Stimulated activated CD4-positive, alpha-beta T cell treated with anti-CD3 and anti-CD28 coated beads, Interleukin-12 subunit alpha, Interleukin-12 subunit beta, amount 100 ng/mL, for 4 hours (primary cell): ENCODE measurements at regions not wholly inside any gene's neighbourhood (a gene's known extent, or its start where the extent isn't known, plus 50 kb on each side); places are given as distances from the start of the nearest gene placed in this dataset.

Source experiments
- DNase-seq: peaks from one replicate; pipeline ENCODE4 v3.0.0-alpha.2; 2020

DNA sequence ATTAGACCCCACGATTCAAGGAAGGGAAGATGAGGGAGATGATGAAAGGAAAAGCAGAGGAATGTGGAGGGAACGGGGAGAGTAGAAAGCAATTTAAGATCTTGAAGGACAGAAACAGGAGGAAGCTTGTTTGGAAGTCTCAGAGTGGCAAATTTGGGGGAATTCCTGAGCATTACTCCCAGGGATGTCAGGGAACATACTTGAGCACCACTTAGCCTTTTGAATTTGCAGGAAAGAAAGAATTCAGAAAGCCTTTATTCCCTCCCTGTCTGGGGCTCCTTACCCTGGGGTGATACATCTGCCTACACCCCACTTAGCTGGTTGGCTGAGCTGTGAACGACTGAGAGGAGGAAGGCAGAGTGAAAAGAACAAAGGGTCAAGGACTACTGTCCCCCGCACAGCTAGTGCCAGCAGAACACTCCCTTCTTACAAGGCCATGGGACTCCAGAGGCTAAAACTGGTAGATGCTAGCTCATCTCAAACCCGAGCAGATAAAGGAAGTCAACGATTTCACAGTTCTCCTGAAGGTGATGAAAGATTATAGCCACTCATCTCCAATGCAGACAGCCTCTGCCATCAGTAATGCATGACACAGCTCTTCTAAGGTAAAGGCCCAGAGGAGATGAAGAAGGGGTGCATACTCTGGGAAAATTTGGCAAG is 84.0 kb upstream of the AKIP1 start:
- no peak for DNase-seq

DNA sequence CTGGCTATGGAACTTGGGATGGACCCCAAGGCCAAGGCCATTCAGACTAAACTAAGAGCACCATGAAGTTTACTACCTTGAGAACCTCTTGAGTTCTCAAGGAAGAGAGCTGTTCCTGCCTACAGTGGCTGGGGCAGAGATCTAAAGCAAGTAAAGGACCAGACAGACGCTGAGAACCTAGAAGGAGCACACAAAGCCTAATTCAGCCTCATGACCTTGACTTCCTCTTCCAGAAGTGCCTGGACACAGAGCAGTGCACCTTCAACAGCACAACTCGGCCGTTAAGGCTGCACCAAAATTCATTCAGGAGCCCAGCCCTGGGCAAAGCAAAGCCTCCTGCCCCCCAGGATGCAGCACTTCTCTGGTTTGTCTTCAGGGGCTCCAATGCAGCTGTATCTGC is 82.9 kb upstream of the AKIP1 start:
- no peak for DNase-seq

DNA sequence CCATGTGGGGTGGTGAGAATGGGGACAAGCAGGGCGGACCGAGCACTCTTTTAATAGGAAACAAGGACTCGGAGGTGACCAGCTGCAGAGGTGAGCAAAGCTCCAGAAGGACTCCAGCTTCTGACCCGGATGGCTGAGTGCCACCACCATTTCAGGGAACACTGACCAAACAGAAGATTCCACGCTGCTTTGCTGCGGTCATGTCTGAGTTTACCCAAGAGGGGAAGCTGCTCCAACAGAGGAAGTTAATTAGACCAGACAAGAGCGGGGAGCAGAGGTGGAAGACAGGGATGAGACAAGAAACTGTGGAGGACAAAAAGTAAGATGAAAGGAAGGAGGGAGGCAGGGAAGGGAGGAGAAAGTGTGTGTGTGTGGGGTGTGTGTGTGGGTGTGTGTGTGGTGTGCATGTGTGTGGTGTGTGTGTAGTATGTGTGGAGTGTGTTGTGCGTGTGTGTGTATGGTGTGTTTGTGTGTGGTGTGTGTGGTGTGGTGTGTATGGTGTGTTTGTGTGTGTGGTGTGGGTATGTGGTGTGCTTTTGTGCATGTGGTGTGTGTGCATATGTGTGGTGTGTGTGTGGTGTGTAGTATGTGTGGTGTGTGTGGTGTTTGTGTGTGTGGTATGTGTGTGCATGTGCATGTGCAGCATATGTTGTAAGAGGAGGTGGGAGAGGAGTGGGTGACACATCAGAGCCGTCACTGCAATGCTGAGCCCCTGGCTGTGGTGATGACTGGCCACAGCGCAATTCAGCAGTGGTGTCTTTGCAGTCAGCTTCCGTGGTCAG is 82.2 kb upstream of the AKIP1 start:
- DNase-seq = no peak

DNA sequence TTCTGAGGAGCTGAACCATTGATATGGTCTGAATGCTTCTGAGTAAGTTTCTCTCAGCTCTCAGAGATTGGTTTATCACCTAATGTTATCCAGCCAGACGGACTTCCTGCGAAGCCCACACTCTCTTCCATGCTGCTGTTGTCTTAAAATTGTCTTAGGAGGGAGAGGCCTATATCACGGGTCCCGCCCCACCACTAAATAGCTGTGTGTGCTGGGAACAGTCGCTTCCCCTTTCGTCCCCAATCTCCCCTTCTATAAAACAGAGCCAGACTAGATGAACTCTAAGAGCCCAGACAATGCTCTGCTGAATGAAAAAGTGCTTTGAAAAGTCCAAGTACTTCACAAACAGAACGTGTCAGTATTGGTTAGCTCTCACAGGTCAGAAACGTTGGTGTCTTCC is 81.4 kb upstream of the AKIP1 start:
- DNase-seq = no peak

DNA sequence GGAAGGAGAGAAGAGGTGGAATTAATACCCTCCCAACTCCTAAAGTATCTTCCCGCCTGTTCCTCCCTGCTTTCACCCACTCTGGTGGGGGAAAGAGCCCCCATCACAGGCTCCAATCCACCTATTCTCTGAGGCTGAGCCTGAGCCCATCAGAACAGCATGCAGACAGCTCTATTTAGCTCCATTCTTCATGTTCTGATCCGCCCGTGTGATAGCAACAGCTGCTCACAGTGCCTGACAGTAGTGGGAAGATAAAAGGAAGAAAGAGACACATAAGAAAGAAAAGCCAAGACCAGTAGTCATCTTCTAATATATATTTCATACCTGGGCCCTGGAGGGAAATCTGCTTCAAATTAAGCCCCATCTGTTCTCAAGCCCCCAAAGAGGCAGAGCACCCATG is 80.3 kb upstream of the AKIP1 start:
- no peak for DNase-seq

DNA sequence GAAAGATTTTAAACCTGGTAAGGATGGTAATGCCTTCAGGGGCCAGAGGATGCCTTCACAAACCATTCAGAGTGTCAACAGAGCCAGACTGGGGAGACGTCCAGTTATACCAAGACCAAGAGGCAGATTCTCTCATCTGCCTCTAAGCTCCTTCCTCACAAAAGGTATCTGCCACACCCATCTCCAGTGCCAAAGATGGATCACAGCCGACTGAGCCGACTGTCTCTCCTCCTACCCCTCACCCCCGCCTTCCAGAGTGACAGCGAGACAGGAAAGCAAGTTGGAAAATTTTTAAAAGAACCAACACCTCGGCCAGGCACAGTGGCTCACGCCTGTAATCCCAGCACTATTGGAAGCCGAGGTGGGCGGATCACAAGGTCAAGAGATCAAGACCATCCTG is 79.1 kb upstream of the AKIP1 start:
- no peak for DNase-seq

DNA sequence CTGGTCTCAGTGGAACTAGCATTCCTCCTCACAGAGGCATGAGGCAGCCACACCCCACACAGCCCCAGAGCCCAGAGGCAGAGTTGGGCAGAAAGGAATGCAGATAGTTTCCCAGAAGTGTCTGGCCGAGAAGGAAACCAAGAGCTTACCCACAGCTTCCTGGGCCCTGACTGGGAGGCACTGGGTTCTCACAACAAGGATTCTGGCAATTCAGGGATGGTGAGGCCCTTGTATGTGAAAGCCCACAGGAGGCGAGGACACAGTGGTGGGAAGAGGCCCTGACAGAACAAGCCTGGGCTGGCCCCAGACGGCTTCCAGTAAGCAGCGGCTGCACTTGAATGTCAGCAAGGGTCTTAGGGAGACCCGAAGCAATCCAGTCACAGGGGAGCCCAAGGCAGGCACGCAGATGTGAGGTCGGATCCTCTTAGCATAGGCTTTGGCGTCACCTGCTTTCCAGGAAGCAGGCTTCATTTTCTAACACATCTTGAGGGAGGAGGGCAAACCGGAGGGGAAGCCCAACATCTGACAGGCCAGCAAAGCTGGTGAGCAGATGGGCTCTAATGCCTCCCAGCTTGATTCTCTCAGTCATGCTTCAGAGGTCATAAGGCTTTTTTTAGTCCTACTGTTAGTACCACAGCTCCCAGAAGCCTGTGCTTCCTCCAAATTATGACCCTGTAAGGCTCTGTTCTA is 78.3 kb upstream of the AKIP1 start:
- DNase-seq = no peak

DNA sequence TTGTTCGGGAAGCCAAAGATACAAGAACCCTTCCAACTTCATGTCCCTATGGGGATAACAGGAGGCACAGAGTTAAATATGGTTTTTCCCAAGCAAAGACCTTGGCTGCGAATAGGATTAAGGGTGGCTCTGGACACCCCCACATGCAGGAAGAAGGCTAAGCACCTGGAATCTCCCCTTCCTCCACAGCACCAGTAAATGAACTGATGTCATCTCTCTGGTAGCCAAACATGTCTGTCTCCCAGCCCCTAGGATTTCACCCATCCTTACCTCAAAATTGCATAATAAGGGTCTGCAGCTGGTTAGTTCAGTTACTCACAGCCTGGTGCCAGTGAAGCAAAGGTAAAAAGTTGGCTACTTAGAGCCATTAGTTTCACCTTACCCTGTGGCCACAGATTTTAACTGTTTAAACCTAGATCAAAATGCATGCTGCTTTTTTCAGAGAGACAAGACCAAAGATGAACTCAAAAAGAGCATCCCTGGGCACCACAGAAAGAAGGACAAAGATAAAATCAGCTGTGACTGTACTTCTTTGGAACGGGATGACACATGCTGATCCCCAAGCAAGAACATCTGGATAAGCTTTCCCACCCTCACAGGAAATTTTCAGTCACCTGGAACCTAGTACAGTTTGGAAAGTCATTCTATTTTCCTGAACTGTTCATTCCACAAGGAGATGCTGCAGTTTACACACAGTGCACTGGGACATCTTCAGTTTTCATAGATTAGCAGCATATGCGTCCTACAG is 77.2 kb upstream of the AKIP1 start:
- DNase-seq = no peak

DNA sequence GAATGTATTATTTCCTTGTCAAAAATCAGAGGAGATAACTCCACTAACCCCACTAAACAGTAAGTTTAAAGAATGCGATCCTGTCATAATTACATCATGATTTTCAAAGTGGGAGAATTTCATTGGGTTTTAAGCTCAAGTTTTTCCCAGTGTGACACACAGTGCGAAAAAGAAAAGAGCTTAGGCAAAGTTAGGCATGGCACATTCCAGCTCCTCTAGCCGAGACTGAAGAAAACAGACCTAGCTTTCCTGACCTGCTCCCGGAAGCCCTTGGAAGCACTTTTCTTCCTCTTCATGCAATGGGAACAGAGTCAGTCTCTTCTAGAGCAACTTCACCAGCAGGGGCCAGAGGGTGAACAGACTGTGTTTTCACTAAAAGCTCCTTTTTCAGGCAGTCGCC is 76.6 kb upstream of the AKIP1 start:
- no peak for DNase-seq

DNA sequence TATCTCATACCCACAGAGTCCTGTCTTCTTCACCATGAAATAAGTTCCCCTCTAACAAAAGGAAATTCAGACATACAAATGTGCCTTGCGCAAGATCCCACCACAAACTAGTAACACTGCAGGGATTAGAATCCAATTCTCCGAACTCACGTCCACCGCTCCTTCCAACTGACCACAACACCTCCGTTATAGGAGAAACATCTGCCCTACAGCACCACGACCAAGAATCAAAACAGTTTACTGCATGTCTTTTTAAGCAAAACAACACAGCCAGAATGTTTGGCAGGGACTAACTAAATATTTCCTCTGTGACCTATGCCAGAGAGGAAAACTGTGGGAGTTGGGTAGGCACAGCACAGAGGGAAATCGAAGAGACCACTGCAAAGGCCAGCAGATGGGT is 72.7 kb upstream of the AKIP1 start:
- no peak for DNase-seq

DNA sequence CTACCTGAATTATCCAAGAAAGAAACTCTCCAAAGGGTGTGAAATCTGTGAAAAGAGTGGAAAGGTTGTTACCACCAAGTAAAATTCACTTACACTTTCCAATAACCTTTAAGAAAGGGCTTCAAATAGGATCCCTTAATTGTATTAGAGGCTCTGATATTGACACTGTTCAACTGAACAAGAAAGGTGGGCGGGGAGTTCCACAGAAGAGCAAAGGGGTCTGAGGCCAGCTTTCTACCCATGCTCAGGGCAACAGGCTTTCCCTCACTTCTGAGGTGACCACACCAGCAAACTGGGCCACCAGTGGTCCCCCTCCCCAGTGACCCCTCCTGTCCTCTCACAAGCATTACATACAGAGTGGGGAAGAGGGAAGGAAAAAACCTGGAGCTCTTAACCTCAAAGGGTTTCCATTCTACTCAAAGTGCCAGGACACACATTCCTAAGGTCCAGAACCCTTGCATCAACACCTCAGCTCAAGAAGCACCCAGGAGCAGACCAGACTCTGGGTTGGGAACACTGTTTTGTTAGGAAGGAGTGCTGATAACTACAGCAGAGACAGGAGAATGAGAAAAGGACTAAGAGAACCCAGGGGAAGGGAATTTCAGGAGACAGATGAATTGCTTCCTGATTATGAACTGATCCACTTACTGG is 71.6 kb upstream of the AKIP1 start:
- DNase-seq = no peak

DNA sequence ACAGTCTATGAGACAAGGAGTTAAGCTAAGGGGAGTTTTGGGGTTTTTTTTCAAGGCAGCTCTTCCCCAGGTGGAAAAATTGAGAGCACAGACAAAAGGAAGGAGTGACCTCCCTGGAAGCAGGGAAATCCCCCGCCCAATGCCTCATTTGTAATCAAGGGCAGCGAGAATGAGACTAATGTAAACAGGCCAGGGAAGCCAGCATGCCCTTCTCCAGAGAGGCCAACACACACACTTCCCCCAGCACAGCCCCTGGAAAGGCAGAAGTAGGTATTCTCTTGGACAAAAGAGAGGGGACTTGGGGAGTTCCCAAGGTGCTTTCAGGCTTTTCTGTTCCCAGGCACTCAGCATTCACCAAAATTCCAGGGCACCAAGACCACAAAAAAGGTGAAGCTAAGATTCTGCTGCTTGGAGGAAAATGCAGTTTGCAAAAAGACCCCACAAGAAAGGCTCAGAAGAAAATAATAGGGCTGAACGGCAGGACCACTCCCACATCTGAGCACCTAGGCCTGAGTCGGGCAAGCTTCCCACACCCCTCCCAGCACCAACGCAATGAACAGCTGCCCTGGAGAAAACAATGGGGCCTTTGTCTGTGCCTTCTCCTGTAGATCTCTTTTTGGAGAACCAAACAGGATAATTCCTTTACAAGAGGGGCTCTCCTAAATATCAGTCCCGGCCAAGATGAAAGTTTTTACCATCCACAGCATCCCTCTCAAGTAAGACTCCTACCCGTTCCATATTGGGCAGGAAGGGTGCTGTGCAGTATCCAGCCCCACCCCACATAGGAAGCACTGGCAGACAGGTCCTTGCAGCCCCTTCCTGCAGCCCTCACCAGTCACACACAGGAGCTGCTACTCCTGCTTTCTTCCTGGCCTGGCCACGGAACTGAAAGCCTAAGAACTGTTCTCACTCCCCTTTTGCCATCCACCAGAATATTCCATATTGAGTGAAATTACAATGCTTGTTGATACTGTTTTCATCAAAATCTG is 70.7 kb upstream of the AKIP1 start:
- no peak for DNase-seq

DNA sequence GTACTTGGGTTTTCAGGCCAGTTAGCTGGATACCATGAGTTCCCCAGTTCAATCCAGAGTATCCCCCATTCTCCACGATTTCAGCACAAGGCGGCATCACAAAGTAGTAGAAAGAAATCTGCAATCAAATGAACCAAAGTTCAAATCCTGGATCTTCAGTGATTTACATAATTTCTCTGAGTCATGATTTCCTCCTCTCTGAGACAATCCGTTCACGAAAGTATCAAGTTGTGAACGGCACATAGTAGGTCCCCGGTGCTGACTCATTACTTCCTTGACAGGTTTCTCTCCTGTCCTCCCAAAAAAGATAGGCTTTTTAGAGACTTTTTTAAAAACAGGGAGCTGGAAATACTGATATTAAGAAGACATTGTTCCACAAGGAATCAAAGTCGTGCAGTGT is 69.1 kb upstream of the AKIP1 start:
- DNase-seq = no peak

DNA sequence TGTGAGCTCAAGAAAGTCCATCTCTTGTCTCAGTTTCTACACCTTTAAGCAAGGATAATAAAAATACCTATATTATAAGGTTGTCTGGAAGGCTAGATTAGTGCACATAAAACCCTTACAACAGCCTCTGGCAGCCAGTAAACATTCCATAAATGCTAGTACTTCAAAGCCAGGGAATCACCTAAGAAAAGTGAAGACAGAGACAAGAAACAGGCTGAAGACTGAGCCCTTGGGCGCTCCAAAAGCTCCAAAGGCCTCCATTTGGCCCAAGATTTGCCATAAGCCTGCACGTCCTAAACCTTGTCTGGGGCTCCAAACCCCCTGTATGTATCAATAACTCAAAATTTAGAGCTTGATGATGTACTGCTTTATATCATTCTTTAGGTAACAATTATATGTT is 52.2 kb upstream of the AKIP1 start:
- no peak for DNase-seq
